ENCODE measurements at regions not wholly inside any gene's neighbourhood (a gene's known extent, or its start where the extent isn't known, plus 50 kb on each side); places are given as distances from the start of the nearest gene placed in this dataset.

GRCh38 chr1:228666686-228667623 is 68.3 kb upstream of the RHOU start:
- CTCF ChIA-PET = interaction anchor here (1.2 to 1.5 kb wide), 2 partner anchors 490 to 588 kb away, joined by 5 to 9 read pairs; no protein-coding TSS in a partner anchor
- Histone ChIP-seq H4K20me1 (ENCODE audit: insufficient read depth) (no peaks in the 10 kb centered on the region), H3K4me1 (ENCODE audit: control insufficient read depth in 1 of 2, insufficient read depth in 2 of 2, low read length in 2 of 2) (peaks cover 6 to 17% of the 10 kb centered on the region in 2 experiments; a peak in 3 of 4 replicates), H3K9ac (ENCODE audit: low read length) (no peak overlapping the region), H3K4me3 (replicated peaks in 1 of 2; ENCODE audit: low read depth in 1 of 2, low read length in 2 of 2) (no peak overlapping the region), H3K9me3 (ENCODE audit: control insufficient read depth in 1 of 2, insufficient read depth in 1 of 2, low read depth in 1 of 2, low read length in 2 of 2) (no peaks in the 10 kb centered on the region), H3K36me3 (ENCODE audit: control insufficient read depth in 1 of 2, insufficient read depth in 2 of 2, low read length in 2 of 2) (no peaks in the 10 kb centered on the region), H3K9me2 (ENCODE audit: insufficient read depth) (no peaks in the 10 kb centered on the region), H3K27ac (ENCODE audit: low read depth, low read length) (no peak overlapping the region), H3K4me2 (ENCODE audit: low read length) (no peak overlapping the region), H3K79me2 (ENCODE audit: insufficient read depth, low read length) (no peaks in the 10 kb centered on the region), H3K27me3 (ENCODE audit: insufficient read depth, low read length) (no peaks in the 10 kb centered on the region), H2AFZ (ENCODE audit: low read depth, low read length, poor library complexity, severe bottlenecking) (no peak overlapping the region)
- RAD21 ChIA-PET (ENCODE audit: low non-redundant PET in 1 of 2, low total read pairs in 2 of 2, uncharacterized antibody in 2 of 2, unreplicated experiment in 2 of 2) = no interaction called here
- intact Hi-C loops (cut with micrococcal nuclease) = no loop called here
- POLR2A ChIA-PET = no interaction called here
- BruUV-seq (replicated peaks) = no TSS peak
- no peak for DNase-seq (ENCODE audit: low read depth, low spot score)
- ATAC-seq = no peak
- TF ChIP-seq SP1 (IDR thresholded peaks at IDR 0.05; ENCODE audit: low read depth) (no peak), FOSL1 (IDR thresholded peaks at IDR 0.05; ENCODE audit: low read depth) (no peak), EGR1 (IDR thresholded peaks at IDR 0.05; ENCODE audit: low read depth) (no peak), TCF7L2 (IDR thresholded peaks at IDR 0.05; ENCODE audit: borderline replicate concordance, extremely low read depth, insufficient read depth, insufficient read length) (no peak), ELF1 (IDR thresholded peaks at IDR 0.05; ENCODE audit: borderline replicate concordance, low read depth) (no peak), POLR2A (IDR thresholded peaks at IDR 0.05; ENCODE audit: borderline replicate concordance, extremely low read depth, insufficient read depth, insufficient read length) (no peak), ZNF274 (IDR thresholded peaks at IDR 0.05; ENCODE audit: low read depth, low read length) (no peak), CTCF (IDR thresholded peaks at IDR 0.05 in 2 of 3, conservative IDR thresholded peaks at IDR 0.05 in 1 of 3; ENCODE audit: borderline replicate concordance in 1 of 3, insufficient read depth in 1 of 3, low read depth in 2 of 3, low read length in 2 of 3) (no peak), JUND (IDR thresholded peaks at IDR 0.05) (no peak), CBX3 (IDR thresholded peaks at IDR 0.05; ENCODE audit: low read depth) (no peak)
